HG03095 (cell line): ENCODE measurements at regions not wholly inside any gene's neighbourhood (a gene's known extent, or its start where the extent isn't known, plus 50 kb on each side); places are given as distances from the start of the nearest gene placed in this dataset.

Experiments used
- ATAC-seq: cut with Tn5 transposase; IDR thresholded peaks from one replicate; pipeline ENCODE4 v1.9.1; 2021; ENCODE audit warnings: moderate library complexity; ENCODE audit not compliant: unreplicated experiment

- ATAC-seq, result peak; percentile 44
Measured at GRCh38 chr3:31004025-31004678, 109.7 kb upstream of the GADL1 start.

GRCh38 chr3:31008994-31009393, 114.5 kb upstream of the GADL1 start:
- no peak for ATAC-seq

GRCh38 chr3:31009881-31010280, 115.4 kb upstream of the GADL1 start:
- ATAC-seq, result no peak

GRCh38 chr3:31010491-31010890, 116.0 kb upstream of the GADL1 start:
- ATAC-seq, result no peak

- no peak for ATAC-seq
Measured at GRCh38 chr3:31011380-31011779, 116.9 kb upstream of the GADL1 start.

- ATAC-seq, result no peak
Measured at GRCh38 chr3:31013090-31013489, 118.6 kb upstream of the GADL1 start.

GRCh38 chr3:31013843-31014242, 119.4 kb upstream of the GADL1 start:
- ATAC-seq, result no peak

GRCh38 chr3:31014317-31015040, 120.0 kb upstream of the GADL1 start:
- no peak for ATAC-seq

GRCh38 chr3:31016196-31016595, 121.7 kb upstream of the GADL1 start:
- no peak for ATAC-seq

- ATAC-seq, result no peak
Measured at GRCh38 chr3:31022716-31023115, 128.3 kb upstream of the GADL1 start.

- no peak for ATAC-seq
Measured at GRCh38 chr3:31025541-31025940, 131.1 kb upstream of the GADL1 start.

- no peak for ATAC-seq
Measured at GRCh38 chr3:31027191-31027761, 132.8 kb upstream of the GADL1 start.

- ATAC-seq, result no peak
Measured at GRCh38 chr3:31027914-31028313, 133.5 kb upstream of the GADL1 start.

GRCh38 chr3:31028766-31029165, 134.3 kb upstream of the GADL1 start:
- ATAC-seq, result no peak

GRCh38 chr3:31029706-31030105, 135.2 kb upstream of the GADL1 start:
- no peak for ATAC-seq

- no peak for ATAC-seq
Measured at GRCh38 chr3:31035681-31036080, 141.2 kb upstream of the GADL1 start.

- no peak for ATAC-seq
Measured at GRCh38 chr3:31038086-31038739, 143.8 kb upstream of the GADL1 start.

- no peak for ATAC-seq
Measured at GRCh38 chr3:31039145-31039544, 144.7 kb upstream of the GADL1 start.

GRCh38 chr3:31041161-31041978, 146.9 kb upstream of the GADL1 start:
- ATAC-seq, result no peak

GRCh38 chr3:31043184-31043819, 148.8 kb upstream of the GADL1 start:
- no peak for ATAC-seq
